CD4-positive, alpha-beta T cell treated with Interleukin-15 for 1 hour (primary cell): ENCODE measurements at regions not wholly inside any gene's neighbourhood (a gene's known extent, or its start where the extent isn't known, plus 50 kb on each side); places are given as distances from the start of the nearest gene placed in this dataset.
"Not testable (repeated sequence)": the region's sequence is repeated elsewhere in the genome, so short reads cannot be mapped to it uniquely, and the experiment has no call there.

Experiments used
- DNase-seq: peaks from one replicate; pipeline ENCODE4 v3.0.0-alpha.2; 2020

GRCh38 chr2:238601433-238602222 lies 174.9 kb downstream of the ASB1 start:
- no peak for DNase-seq

DNA sequence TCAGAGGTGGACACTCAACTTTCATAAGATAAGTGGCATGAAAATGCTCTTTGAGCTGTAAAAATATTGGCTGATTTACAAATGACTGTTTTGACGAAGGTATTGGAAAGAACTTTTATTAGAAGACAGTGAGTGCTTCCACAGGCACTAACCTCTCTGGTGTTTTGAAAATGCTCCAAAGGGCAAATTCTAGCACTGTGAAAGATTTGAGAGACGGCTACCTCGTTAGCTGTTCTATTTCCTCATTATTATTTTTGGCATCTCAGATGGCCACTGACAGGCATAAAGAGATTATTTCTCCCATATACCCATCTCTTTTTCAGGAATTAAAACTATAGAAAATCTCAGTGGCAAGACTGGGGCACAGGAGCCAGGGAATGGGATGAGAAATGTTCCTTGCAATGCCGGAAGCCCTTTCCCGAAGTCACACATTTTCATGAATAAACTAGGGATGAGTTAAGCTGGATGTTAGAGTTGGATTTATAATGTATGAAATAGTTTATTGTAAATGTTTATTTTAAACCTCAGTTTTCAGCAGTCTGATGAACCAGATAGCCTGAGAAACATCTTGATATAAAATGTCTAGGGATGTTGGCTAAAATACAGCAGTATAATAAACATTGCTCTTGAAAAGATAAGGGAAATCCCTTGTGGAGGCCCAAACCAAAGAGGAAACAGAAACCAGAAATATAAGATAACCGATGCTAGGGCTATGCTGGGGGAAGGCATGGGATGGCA lies 175.7 kb downstream of the ASB1 start:
- no peak for DNase-seq

GRCh38 chr2:238603596-238603995 lies 176.9 kb downstream of the ASB1 start:
- no peak for DNase-seq

- DNase-seq, result no peak
Measured at GRCh38 chr2:238606311-238606710, 179.6 kb downstream of the ASB1 start.

DNA sequence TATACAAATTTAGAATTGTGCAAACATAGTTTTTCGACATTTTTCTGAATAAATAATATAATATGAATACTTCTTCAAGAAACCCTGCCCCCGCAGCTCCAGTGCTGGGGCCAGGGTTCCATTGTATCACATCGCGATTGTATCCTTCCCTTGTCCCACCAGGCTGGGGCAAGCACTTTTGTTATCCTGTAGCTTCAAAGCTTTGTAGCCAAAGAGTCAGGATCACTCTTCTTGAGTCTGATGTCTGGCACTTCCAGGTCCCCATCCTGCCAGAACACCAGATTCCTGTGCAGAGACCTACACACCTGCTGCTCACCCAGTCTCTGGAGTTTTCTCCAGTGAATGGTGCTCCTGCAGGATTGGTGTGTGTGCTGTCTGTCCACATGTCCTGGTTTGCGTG lies 186.9 kb downstream of the ASB1 start:
- DNase-seq, result no peak

DNA sequence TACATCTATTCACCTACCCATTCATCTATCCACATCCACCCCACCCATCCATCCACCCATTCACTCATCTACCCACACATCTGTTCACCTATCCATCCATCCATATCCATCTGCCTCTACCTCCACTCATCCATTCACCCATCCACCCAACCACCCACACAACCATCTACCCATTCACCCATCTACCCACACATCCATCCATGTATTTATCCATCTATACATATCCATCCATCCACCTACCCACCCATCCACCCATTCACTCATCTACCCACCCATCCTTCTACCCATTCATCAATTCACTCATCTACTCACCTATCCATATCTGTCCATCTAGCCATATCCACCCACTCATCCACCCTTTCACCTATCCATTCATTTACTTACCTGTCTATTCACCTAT lies 187.6 kb downstream of the ASB1 start:
- no peak for DNase-seq

DNA sequence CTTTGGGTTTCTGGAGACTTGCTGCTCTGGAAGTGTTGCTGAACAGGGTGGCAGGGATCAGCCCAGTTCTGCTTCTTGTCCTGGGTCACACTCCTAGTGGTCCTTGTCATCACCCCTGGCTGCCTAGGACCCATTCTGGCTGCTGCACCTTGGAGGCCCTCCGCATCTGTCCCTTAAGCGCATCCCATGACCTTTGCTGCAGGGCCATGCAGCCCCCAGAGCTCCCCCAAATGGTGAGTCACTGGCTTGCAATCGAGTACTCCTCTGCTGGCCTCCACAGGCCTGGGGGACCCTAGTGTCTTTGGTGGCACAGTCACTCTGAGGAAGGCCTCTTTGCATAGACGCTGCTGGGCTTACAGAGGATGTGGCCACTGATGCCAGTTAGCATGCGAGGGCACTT lies 188.5 kb downstream of the ASB1 start:
- DNase-seq, result no peak

GRCh38 chr2:238616681-238617080 lies 190.0 kb downstream of the ASB1 start:
- DNase-seq, result no peak

- DNase-seq, result not testable (repeated sequence)
Measured at GRCh38 chr2:238618494-238619283, 192.0 kb downstream of the ASB1 start.

GRCh38 chr2:238627899-238628298 lies 201.2 kb downstream of the ASB1 start:
- DNase-seq, result no peak

GRCh38 chr2:238629064-238629463 lies 202.3 kb downstream of the ASB1 start:
- no peak for DNase-seq

DNA sequence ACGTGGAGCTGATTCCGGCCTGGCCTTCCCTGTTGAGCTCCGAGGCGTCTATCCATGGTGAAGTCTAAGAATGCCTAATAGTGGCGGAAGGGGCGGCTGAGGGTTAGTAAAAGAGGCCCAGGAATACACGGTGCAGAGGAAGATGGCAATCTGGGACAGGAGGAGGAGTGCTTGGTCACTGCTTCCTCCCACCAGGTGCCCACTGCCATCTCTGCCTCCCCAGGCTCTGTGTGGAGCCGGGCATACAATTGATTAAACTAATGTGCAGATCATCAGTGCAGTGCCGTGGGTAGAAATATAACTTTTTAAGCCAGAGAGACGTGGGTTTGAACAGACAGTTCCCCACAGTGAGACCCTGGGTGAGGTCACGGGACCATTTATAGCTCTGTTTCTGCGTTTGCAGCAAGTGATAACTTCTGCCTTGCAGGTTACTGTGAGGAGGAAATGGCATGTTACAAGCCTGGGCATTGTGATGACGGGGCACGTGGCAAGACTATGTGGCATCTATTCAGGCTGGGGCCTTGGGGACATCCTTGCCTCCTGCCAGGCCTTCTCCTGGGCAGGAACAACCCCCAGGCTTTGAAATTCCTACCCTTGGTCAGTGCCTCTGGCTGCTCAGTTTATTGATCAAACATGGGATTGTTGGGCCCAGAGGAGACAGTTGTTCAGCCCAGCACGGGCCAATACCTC lies 204.9 kb downstream of the ASB1 start:
- no peak for DNase-seq

GRCh38 chr2:238632181-238633060 lies 205.7 kb downstream of the ASB1 start:
- no peak for DNase-seq

- DNase-seq, result no peak
Measured at GRCh38 chr2:238633426-238634328, 206.9 kb downstream of the ASB1 start.

- no peak for DNase-seq
Measured at GRCh38 chr2:238634701-238635357, 208.1 kb downstream of the ASB1 start.

GRCh38 chr2:238635647-238636051 lies 208.9 kb downstream of the ASB1 start:
- no peak for DNase-seq

DNA sequence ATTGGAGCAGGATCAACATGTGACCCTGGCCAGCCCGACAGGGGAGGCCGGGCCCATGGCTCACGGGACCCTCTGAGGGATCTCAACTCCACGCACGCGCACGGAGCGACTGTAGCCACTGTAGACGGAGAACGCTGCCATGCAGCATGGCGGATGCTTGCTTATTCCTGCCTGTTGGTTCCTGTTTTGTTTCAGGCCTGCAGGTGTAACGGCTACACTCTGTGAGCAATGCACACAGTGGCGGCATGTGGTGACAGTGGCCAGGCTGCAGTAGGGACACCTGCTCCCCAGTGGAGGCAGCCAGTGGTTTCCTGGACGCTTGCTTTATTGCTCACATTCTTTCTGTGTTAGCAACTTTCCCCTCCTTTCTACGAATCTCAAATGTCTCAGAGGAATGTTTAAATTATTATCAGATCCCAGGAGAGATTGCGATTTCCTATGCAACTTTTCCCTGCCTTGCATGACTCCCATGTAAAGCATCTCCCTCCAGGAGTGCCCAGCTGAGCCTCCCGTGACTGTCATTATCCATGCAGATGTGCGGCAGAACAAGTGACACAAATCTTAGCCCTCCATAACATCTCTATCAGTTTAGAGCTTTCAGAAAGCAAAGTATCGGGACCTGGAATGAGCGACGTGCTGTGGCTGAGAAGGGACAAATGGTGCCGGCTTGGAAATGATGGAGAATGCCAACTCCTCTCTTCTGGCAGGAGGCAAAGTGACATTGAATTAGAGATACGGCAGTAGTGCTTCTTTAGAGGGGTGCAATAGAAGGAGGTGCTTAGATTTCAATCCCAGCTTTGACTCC lies 209.7 kb downstream of the ASB1 start:
- no peak for DNase-seq

- no peak for DNase-seq
Measured at GRCh38 chr2:238638100-238638981, 209.5 kb upstream of the TWIST2 start.
